GM18867 (cell line): ENCODE measurements at regions not wholly inside any gene's neighbourhood (a gene's known extent, or its start where the extent isn't known, plus 50 kb on each side); places are given as distances from the start of the nearest gene placed in this dataset.

Source experiments
- ATAC-seq: cut with Tn5 transposase; IDR thresholded peaks from one replicate; pipeline ENCODE4 v1.9.1; 2021; ENCODE audit warnings: mild to moderate bottlenecking, moderate library complexity; ENCODE audit not compliant: unreplicated experiment

DNA sequence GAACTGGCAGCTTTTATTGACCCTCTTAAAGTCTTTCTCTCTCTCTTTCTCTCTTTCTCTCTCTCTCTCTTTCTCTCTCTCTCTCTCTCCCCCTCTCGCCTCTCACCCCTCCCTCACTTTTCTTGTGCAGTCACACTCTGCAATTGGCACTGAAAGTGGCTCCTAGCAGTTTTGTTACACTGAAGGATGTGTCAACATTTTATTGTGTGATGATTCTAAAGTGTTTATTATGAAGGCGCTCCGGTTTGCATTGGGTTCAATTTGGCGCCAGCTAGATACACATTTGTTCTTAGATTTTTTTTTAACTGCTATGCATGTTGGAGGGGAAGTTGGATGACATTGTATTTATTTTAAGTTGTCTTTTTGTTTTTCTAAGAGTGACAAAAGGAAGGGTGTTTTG is 64.0 kb upstream of the CHRM3 start:
- ATAC-seq = no peak

- no peak for ATAC-seq
Observed at GRCh38 chr1:239321877-239322276, 64.5 kb upstream of the CHRM3 start.

DNA sequence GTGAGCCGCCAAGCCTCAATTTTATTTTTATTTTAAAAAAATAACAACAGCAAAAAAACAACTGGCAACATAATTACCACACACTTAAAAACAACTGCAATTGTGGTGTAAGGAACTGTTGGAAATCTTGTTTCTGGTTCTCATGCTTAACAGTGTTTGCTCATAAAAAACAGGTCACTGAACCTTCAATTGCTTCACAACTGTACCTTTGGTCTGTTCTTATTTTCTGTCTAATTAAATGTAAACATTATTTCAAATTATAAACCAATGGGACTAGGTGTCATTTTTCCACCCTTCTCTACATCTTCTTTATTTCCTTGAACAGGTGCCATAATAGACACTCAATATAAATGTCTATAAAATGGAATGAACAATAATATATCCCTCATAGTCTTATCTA is 68.4 kb upstream of the CHRM3 start:
- no peak for ATAC-seq

DNA sequence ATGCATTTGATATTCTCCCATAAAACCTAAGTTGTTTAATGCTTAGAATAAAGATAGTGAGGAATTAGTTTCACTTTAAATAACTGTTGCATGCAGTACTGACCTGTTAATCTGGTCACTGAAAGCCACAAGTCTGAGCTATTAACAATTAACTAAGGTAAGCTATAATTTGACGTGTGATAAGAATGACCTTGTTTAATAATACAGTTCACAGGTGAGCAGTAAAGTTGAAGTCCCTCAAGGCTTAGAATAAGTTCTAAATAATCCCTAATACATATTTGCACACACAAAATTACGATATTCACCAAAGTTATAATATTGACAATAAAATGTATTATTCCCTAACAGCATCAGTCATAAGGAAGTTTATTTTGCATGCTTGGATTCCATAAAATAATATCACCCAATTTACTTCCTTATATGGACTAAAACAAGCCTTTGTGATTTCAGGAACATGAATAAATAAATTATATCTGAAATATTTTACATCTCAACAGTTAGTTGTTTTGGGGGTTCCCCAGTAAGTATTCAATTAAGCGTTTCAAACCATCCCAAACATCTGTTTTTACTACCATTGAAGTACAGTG is 70.6 kb upstream of the CHRM3 start:
- ATAC-seq = no peak

DNA sequence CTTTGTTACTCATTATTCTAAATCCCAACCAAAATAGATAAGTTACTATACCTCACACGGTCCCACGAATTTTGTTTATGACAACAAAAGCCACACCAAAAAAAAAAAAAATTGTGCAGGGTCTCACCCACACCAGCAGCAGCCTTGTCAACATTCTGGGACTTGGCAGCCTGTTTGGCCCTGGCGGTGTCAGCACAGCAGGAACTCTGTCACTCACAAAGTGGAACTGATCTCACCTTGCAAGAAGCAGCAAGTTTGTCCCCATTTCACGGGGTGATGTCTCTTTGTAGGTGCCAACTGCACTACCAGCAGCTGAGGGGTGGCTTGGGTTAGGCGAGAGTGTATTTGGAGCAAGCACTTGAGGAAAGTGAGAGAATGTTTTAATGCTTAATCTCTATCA is 75.0 kb upstream of the CHRM3 start:
- ATAC-seq = no peak

DNA sequence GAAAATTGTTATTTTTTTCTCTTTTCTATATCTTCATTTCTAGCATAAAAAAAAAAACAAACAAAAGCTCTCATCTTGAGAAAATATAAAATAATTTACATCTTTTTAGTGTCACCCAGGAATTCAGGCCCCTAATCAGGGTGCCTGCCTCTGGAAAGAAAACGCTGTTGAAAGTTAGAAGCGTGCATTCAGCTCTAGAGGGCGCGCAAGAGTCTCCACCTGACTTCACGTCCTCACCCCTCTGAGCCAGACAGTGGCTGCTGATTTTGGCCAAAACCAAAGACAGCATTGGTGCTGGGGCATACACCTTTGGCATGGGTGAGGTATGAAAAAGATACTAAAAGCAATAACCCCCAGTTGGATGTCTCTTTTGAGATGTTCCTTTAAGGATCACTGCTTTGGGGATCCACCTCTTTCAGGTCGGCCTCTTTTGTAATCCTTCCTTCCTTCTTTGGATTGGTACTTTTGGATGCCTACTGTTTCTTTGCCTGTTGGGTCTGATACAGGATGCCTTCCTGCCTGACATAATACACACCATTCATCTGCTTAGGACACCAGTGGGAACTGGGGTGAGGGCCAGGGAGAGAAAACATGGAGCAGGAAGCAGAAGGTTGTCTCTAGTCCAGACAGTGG is 77.6 kb upstream of the CHRM3 start:
- no peak for ATAC-seq

- no peak for ATAC-seq
Observed at GRCh38 chr1:239307886-239308285, 78.5 kb upstream of the CHRM3 start.

DNA sequence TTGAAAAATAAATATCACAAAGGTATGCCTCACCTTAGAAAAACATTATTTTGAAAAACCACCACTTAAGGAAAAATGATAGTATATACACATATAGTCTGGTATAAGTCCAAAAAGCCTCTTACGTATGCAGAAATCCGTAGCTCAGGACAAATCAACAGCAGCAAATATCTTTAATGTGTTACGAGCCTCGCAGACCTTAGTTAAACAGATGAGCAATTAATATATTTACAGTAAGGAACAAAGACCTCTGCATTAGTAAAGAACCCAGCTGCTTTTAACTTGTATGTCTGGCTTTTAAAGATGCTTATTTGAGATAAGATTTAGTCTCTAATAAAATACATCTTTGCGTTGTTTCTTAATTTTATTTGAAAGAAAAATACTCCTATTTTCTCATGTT is 79.9 kb upstream of the CHRM3 start:
- ATAC-seq = no peak

- ATAC-seq = no peak
Observed at GRCh38 chr1:239303289-239303688, 83.1 kb upstream of the CHRM3 start.

- ATAC-seq = no peak
Observed at GRCh38 chr1:239302696-239303095, 83.7 kb upstream of the CHRM3 start.

GRCh38 chr1:239301251-239301650 is 85.1 kb upstream of the CHRM3 start:
- ATAC-seq = no peak

DNA sequence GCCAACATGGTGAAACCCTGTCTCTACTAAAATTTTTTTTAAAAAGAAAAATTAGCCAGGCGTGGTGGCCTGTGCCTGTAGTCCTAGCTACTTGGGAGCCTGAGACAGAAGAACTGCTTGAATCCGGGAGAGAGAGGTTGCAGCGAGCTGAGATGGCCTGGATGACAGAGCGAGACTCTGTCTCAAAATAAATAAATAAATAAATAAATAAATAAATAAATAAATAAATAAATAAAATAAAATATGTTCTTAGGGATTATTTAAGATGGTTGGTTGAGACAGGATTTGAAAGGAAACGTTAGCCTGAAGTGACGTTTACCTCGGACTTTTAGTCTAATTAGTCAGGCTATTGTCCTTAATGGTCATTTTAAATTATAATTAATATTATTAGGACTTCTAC is 88.5 kb upstream of the CHRM3 start:
- no peak for ATAC-seq

GRCh38 chr1:239293350-239294110 is 92.8 kb upstream of the CHRM3 start:
- ATAC-seq = no peak

GRCh38 chr1:239288820-239289554 is 97.4 kb upstream of the CHRM3 start:
- no peak for ATAC-seq

- ATAC-seq = no peak
Observed at GRCh38 chr1:239287296-239287695, 99.1 kb upstream of the CHRM3 start.

- ATAC-seq = no peak
Observed at GRCh38 chr1:239283216-239283615, 103.2 kb upstream of the CHRM3 start.

GRCh38 chr1:239282411-239282810 is 104.0 kb upstream of the CHRM3 start:
- no peak for ATAC-seq

GRCh38 chr1:239276051-239276450 is 110.3 kb upstream of the CHRM3 start:
- no peak for ATAC-seq

DNA sequence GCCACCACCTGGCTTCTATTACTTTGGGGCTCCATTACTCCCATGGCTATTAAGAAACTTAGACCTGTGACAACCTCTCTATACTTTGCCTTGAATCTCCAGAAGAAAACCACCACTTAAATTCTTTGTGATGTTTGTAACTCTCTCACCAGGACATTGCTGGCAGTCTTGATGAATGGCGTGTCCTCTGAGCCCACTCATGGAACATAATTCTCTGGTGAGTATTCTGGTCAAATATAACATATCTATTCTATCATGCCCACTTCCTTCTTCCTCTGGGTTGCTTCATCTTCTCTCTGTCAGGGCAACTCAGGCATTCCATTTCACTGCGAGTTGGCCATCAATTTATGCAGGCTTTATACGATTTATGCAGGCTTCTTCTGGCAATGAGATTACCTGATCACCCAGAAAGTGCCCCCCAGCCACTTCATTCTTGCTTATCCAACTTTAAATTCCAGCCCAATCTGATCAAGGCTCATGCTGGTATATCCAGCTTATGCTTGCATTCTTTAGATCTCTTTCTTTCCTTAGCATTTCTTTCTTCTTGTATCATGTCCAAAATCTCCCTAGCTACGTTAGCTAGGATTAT is 112.0 kb upstream of the CHRM3 start:
- no peak for ATAC-seq

DNA sequence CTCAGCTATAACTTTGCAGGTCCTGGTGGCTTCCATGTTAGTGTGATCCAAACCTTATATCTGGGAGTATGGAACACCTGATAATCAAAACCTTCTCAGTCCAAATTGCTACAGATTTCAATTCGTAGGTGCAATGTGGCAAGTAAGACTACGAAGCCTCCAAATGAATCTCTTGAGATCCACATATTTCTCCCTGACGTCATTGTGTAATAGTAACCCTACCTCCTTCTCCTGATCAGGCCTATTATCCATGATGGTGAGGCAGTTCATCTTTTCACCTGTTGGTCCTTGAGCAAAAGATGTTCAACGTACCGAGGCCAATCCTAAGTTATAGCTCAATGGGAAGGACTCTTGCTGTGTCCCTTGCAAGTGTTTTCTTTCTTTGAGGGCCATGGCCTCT is 115.9 kb upstream of the CHRM3 start:
- ATAC-seq = no peak

- no peak for ATAC-seq
Observed at GRCh38 chr1:239269706-239270105, 116.7 kb upstream of the CHRM3 start.
